Astrocyte (in vitro differentiated cells and primary cell): ENCODE measurements at regions not wholly inside any gene's neighbourhood (a gene's known extent, or its start where the extent isn't known, plus 50 kb on each side); places are given as distances from the start of the nearest gene placed in this dataset.

Source experiments
- DNase-seq: peaks from one replicate; pipeline ENCODE4 v3.0.0-alpha.2; 2010; ENCODE audit warnings: low read depth
- FAIRE-seq: peaks from 2 replicates; lab custom pipeline; 2011; peaks lifted over from hg19 to GRCh38; lab: Jason Lieb, UNC
- H2AFZ ChIP-seq: 2 replicates; pipeline ENCODE4 v1.6.0; 2012; ENCODE audit warnings: low read depth, low read length, inconsistent platforms
- H3K27ac ChIP-seq: 2 replicates; pipeline ENCODE4 v1.5.1; 2011; ENCODE audit warnings: low read depth, low read length, inconsistent platforms
- H3K27me3 ChIP-seq: 2 replicates; pipeline ENCODE4 v1.6.0; 2011; ENCODE audit warnings: low read length, inconsistent platforms; ENCODE audit not compliant: insufficient read depth
- H3K36me3 ChIP-seq: 2 replicates; pipeline ENCODE4 v1.5.1; 2011; ENCODE audit warnings: low read length, inconsistent platforms; ENCODE audit not compliant: insufficient read depth
- H3K4me1 ChIP-seq: 2 replicates; pipeline ENCODE4 v1.5.1; 2011; ENCODE audit warnings: low read length, inconsistent platforms; ENCODE audit not compliant: insufficient read depth
- H3K4me2 ChIP-seq: 2 replicates; pipeline ENCODE4 v1.6.0; 2012; ENCODE audit warnings: low read length, inconsistent platforms
- H3K4me3 ChIP-seq: 2 replicates; pipeline ENCODE4 v1.5.1; 2011; ENCODE audit warnings: low read depth, mild to moderate bottlenecking, low read length, inconsistent platforms; ENCODE audit not compliant: insufficient read depth
- H3K79me2 ChIP-seq: 2 replicates; pipeline ENCODE4 v1.6.0; 2012; ENCODE audit warnings: mild to moderate bottlenecking, low read length, inconsistent platforms; ENCODE audit not compliant: insufficient read depth
- H3K9ac ChIP-seq: 2 replicates; pipeline ENCODE4 v1.6.0; 2012; ENCODE audit warnings: mild to moderate bottlenecking, low read length, inconsistent platforms
- H3K9me3 ChIP-seq: 2 replicates; pipeline ENCODE4 v1.5.1; 2012; ENCODE audit warnings: low read depth, mild to moderate bottlenecking, low read length, inconsistent platforms; ENCODE audit not compliant: insufficient read depth
- H4K20me1 ChIP-seq: 2 replicates; pipeline ENCODE4 v1.6.0; 2012; ENCODE audit warnings: low read length, inconsistent platforms; ENCODE audit not compliant: insufficient read depth
- H3K27ac Mint-ChIP-seq: one replicate; pipeline ENCODE4 v1.8.0; 2021; ENCODE audit warnings: mild to moderate bottlenecking, mixed read lengths; ENCODE audit not compliant: unreplicated experiment
- H3K27me3 Mint-ChIP-seq: one replicate; pipeline ENCODE4 v1.8.0; 2021; ENCODE audit warnings: low read depth, mixed read lengths; ENCODE audit not compliant: unreplicated experiment
- H3K36me3 Mint-ChIP-seq: one replicate; pipeline ENCODE4 v1.8.0; 2021; ENCODE audit warnings: low read depth, mixed read lengths; ENCODE audit not compliant: unreplicated experiment
- H3K4me1 Mint-ChIP-seq: one replicate; pipeline ENCODE4 v1.8.0; 2021; ENCODE audit warnings: low read depth, mixed read lengths; ENCODE audit not compliant: unreplicated experiment
- H3K4me3 Mint-ChIP-seq: one replicate; pipeline ENCODE4 v1.8.0; 2021; ENCODE audit warnings: mild to moderate bottlenecking, moderate library complexity, mixed read lengths; ENCODE audit not compliant: unreplicated experiment
- H3K9me3 Mint-ChIP-seq: one replicate; pipeline ENCODE4 v1.8.0; 2021; ENCODE audit warnings: mild to moderate bottlenecking, mixed read lengths; ENCODE audit not compliant: unreplicated experiment
- CTCF ChIP-seq: IDR thresholded peaks from 2 replicates; pipeline ENCODE4 v1.5.1; 2011; ENCODE audit warnings: low read depth, mild to moderate bottlenecking, inconsistent platforms, low read length, moderate library complexity; ENCODE audit not compliant: insufficient read depth
- EZH2 ChIP-seq: IDR thresholded peaks from 2 replicates; pipeline ENCODE4 v1.6.1; 2012; ENCODE audit warnings: mild to moderate bottlenecking, low read length, inconsistent platforms; ENCODE audit not compliant: insufficient read depth

GRCh38 chr1:178034676-178035075, 59.2 kb upstream of the RASAL2 start:
- TF ChIP-seq CTCF (no peak), EZH2 (no peak)
- H3K79me2 ChIP-seq, result no peaks in the 10 kb centered on the region
- no peak overlapping the region for H3K4me2 ChIP-seq
- H4K20me1 ChIP-seq, result no peaks in the 10 kb centered on the region
- FAIRE-seq (no peak), DNase-seq (no peak)
- H3K4me3 ChIP-seq, result no peak overlapping the region
- no peaks in the 10 kb centered on the region for H3K27me3 ChIP-seq
- H3K9me3 Mint-ChIP-seq, result no peaks in the 10 kb centered on the region
- no peaks in the 10 kb centered on the region for H3K36me3 Mint-ChIP-seq
- H3K4me1 Mint-ChIP-seq, result no peaks in the 10 kb centered on the region
- H3K27ac ChIP-seq, result no peak overlapping the region
- no peaks in the 10 kb centered on the region for H3K9me3 ChIP-seq
- H3K36me3 ChIP-seq, result no peaks in the 10 kb centered on the region
- no peak overlapping the region for H3K9ac ChIP-seq
- H2AFZ ChIP-seq, result no peak overlapping the region
- no peak overlapping the region for H3K4me3 Mint-ChIP-seq
- H3K27ac Mint-ChIP-seq, result no peak overlapping the region
- peaks cover 4% of the 10 kb centered on the region for H3K4me1 ChIP-seq
- peaks cover 2% of the 10 kb centered on the region for H3K27me3 Mint-ChIP-seq

GRCh38 chr1:178036090-178036489, 57.8 kb upstream of the RASAL2 start:
- Histone ChIP-seq H2AFZ (no peak overlapping the region), H3K9me3 (no peaks in the 10 kb centered on the region), H3K4me3 (no peak overlapping the region), H4K20me1 (no peaks in the 10 kb centered on the region), H3K27me3 (no peaks in the 10 kb centered on the region), H3K4me1 (peaks cover 4% of the 10 kb centered on the region), H3K36me3 (no peaks in the 10 kb centered on the region), H3K9ac (no peak overlapping the region), H3K27ac (no peak overlapping the region), H3K79me2 (no peaks in the 10 kb centered on the region), H3K4me2 (no peak overlapping the region)
- Mint-ChIP-seq H3K27ac (no peak overlapping the region), H3K27me3 (peaks cover 2% of the 10 kb centered on the region), H3K9me3 (peaks cover under 1% of the 10 kb centered on the region), H3K4me1 (no peaks in the 10 kb centered on the region), H3K36me3 (no peaks in the 10 kb centered on the region), H3K4me3 (no peak overlapping the region)
- TF ChIP-seq CTCF (no peak), EZH2 (no peak)
- FAIRE-seq (no peak), DNase-seq (no peak)

GRCh38 chr1:178037510-178038253, 56.2 kb upstream of the RASAL2 start:
- H3K4me3 Mint-ChIP-seq, result peak overlapping the region; percentile 45

More at GRCh38 chr1:178037510-178038253, 56.2 kb upstream of the RASAL2 start:
- no peaks in the 10 kb centered on the region for H3K79me2 ChIP-seq
- peak overlapping the region; percentile 92 for H2AFZ ChIP-seq
- peaks cover 4% of the 10 kb centered on the region for H3K4me1 ChIP-seq
- TF ChIP-seq CTCF (no peak), EZH2 (no peak)
- H3K27me3 ChIP-seq, result no peaks in the 10 kb centered on the region
- Mint-ChIP-seq H3K36me3 (no peaks in the 10 kb centered on the region), H3K27ac (no peak overlapping the region), H3K9me3 (peaks cover 2% of the 10 kb centered on the region), H3K4me1 (no peaks in the 10 kb centered on the region), H3K27me3 (peaks cover 2% of the 10 kb centered on the region)
- H3K4me2 ChIP-seq, result peak overlapping the region; percentile 87
- H3K36me3 ChIP-seq, result no peaks in the 10 kb centered on the region
- no peaks in the 10 kb centered on the region for H4K20me1 ChIP-seq
- H3K27ac ChIP-seq, result peak overlapping the region; percentile 45
- H3K4me3 ChIP-seq, result peak overlapping the region; percentile 63
- DNase-seq (peak; percentile 61), FAIRE-seq (no peak)
- peak overlapping the region; percentile 78 for H3K9ac ChIP-seq
- no peaks in the 10 kb centered on the region for H3K9me3 ChIP-seq
